Fibroblast of lung (primary cell): ENCODE measurements at regions not wholly inside any gene's neighbourhood (a gene's known extent, or its start where the extent isn't known, plus 50 kb on each side); places are given as distances from the start of the nearest gene placed in this dataset.

Experiments
- DNase-seq, 2 donors: peaks; one replicate each; pipeline versions ENCODE4 v3.0.0 to v3.0.0-alpha.2; 2010; ENCODE audit warnings: low read depth in 2 of 2
- H2AFZ ChIP-seq: 2 replicates; pipeline ENCODE4 v1.5.1; 2012; ENCODE audit warnings: low read length, control low read depth, inconsistent platforms
- H3K27ac ChIP-seq: 2 replicates; pipeline ENCODE4 v1.5.1; 2011; ENCODE audit warnings: low read length, control low read depth; ENCODE audit not compliant: insufficient read depth
- H3K27me3 ChIP-seq: 2 replicates; pipeline ENCODE4 v1.5.1; 2011; ENCODE audit warnings: mild to moderate bottlenecking, low read length; ENCODE audit not compliant: control insufficient read depth, insufficient read depth
- H3K36me3 ChIP-seq: 2 replicates; pipeline ENCODE4 v1.5.1; 2011; ENCODE audit warnings: low read length; ENCODE audit not compliant: control insufficient read depth, insufficient read depth
- H3K4me1 ChIP-seq: 2 replicates; pipeline ENCODE4 v1.5.1; 2011; ENCODE audit warnings: low read length; ENCODE audit not compliant: control insufficient read depth, insufficient read depth; ENCODE audit errors: extremely low read depth
- H3K4me2 ChIP-seq: 2 replicates; pipeline ENCODE4 v1.5.1; 2011; ENCODE audit warnings: low read length, control low read depth; ENCODE audit not compliant: insufficient read depth; ENCODE audit errors: extremely low read depth
- H3K4me3 ChIP-seq, 4 experiments: fragments of 200-600 bp in 1 of 4; sonication (generic) in 1 of 4; replicated peaks in 1 of 4; 2 replicates each; pipeline ENCODE4 v1.5.1; 2011 to 2016; ENCODE audit warnings: low read length in 4 of 4, low read depth in 3 of 4, mild to moderate bottlenecking in 3 of 4, control low read depth in 2 of 4, inconsistent platforms in 1 of 4, mixed read lengths in 1 of 4; ENCODE audit not compliant: insufficient read depth in 1 of 4; ENCODE audit errors: control extremely low read depth in 1 of 4
- H3K79me2 ChIP-seq: 2 replicates; pipeline ENCODE4 v1.5.1; 2012; ENCODE audit warnings: mild to moderate bottlenecking, low read length, inconsistent platforms; ENCODE audit not compliant: control insufficient read depth, insufficient read depth
- H3K9ac ChIP-seq: 2 replicates; pipeline ENCODE4 v1.5.1; 2011; ENCODE audit warnings: mild to moderate bottlenecking, low read length, control low read depth; ENCODE audit not compliant: insufficient read depth
- H3K9me3 ChIP-seq: 2 replicates; pipeline ENCODE4 v1.5.1; 2012; ENCODE audit warnings: low read depth, low read length; ENCODE audit not compliant: control insufficient read depth, insufficient read depth
- H4K20me1 ChIP-seq: 2 replicates; pipeline ENCODE4 v1.5.1; 2011; ENCODE audit warnings: low read length; ENCODE audit not compliant: control insufficient read depth, insufficient read depth; ENCODE audit errors: extremely low read depth
- CTCF ChIP-seq, 2 donors: IDR thresholded peaks in 1 of 2; conservative IDR thresholded peaks in 1 of 2; 1 replicate in 1 of 2; 2 replicates in 1 of 2; pipeline ENCODE4 v1.5.1; 2011 to 2012; ENCODE audit warnings: low read length in 2 of 2, control low read depth in 1 of 2, inconsistent platforms in 1 of 2, low read depth in 1 of 2, mild to moderate bottlenecking in 1 of 2
- EZH2 ChIP-seq: IDR thresholded peaks from 2 replicates; pipeline ENCODE4 v1.5.1; 2012; ENCODE audit warnings: low read length, control low read depth, mild to moderate bottlenecking; ENCODE audit errors: missing control alignments

- no peak overlapping the region for H3K9ac ChIP-seq
- H3K36me3 ChIP-seq = no peaks in the 10 kb centered on the region
- H4K20me1 ChIP-seq = no peaks in the 10 kb centered on the region
- H3K4me3 ChIP-seq = no peak overlapping the region
- TF ChIP-seq CTCF (conservative IDR thresholded peaks at IDR 0.05 in 1 of 2, IDR thresholded peaks at IDR 0.05 in 1 of 2; ENCODE audit: low read depth in 1 of 2, low read length in 2 of 2) = no peak
- TF ChIP-seq EZH2 = no peak
- no peaks in the 10 kb centered on the region for H3K79me2 ChIP-seq
- no peaks in the 10 kb centered on the region for H3K27me3 ChIP-seq
- H2AFZ ChIP-seq = no peak overlapping the region
- no peaks in the 10 kb centered on the region for H3K4me1 ChIP-seq
- DNase-seq = no peak
- H3K27ac ChIP-seq = no peak overlapping the region
- H3K4me2 ChIP-seq = no peak overlapping the region
- H3K9me3 ChIP-seq = no peaks in the 10 kb centered on the region
Observed at GRCh38 chr2:52498077-52498750, 1269.4 kb upstream of the CHAC2 start.

- no peaks in the 10 kb centered on the region for H3K4me1 ChIP-seq
- no peak overlapping the region for H3K27ac ChIP-seq
- no peaks in the 10 kb centered on the region for H4K20me1 ChIP-seq
- no peak overlapping the region for H3K4me3 ChIP-seq
- H3K9ac ChIP-seq = no peak overlapping the region
- H3K27me3 ChIP-seq = no peaks in the 10 kb centered on the region
- DNase-seq = no peak
- no peaks in the 10 kb centered on the region for H3K9me3 ChIP-seq
- no peaks in the 10 kb centered on the region for H3K36me3 ChIP-seq
- no peak overlapping the region for H2AFZ ChIP-seq
- no peaks in the 10 kb centered on the region for H3K79me2 ChIP-seq
- H3K4me2 ChIP-seq = no peak overlapping the region
- TF ChIP-seq CTCF (conservative IDR thresholded peaks at IDR 0.05 in 1 of 2, IDR thresholded peaks at IDR 0.05 in 1 of 2; ENCODE audit: low read depth in 1 of 2, low read length in 2 of 2) (no peak), EZH2 (no peak)
Observed at GRCh38 chr2:52495816-52496215, 1271.8 kb upstream of the CHAC2 start.

GRCh38 chr2:52477166-52477565 lies 1290.4 kb upstream of the CHAC2 start:
- Histone ChIP-seq H4K20me1 (no peaks in the 10 kb centered on the region), H3K27me3 (no peaks in the 10 kb centered on the region), H3K79me2 (no peaks in the 10 kb centered on the region), H3K9ac (no peak overlapping the region), H3K9me3 (no peaks in the 10 kb centered on the region), H3K4me2 (no peak overlapping the region), H3K4me3 (no peak overlapping the region), H3K4me1 (no peaks in the 10 kb centered on the region), H3K36me3 (no peaks in the 10 kb centered on the region), H3K27ac (no peak overlapping the region), H2AFZ (no peak overlapping the region)
- TF ChIP-seq EZH2 = no peak
- no peak for TF ChIP-seq CTCF (conservative IDR thresholded peaks at IDR 0.05 in 1 of 2, IDR thresholded peaks at IDR 0.05 in 1 of 2; ENCODE audit: low read depth in 1 of 2, low read length in 2 of 2)
- no peak for DNase-seq
